Activated CD8-positive, alpha-beta memory T cell treated with anti-CD3 and anti-CD28 coated beads for 48 hours (primary cell): ENCODE measurements at regions not wholly inside any gene's neighbourhood (a gene's known extent, or its start where the extent isn't known, plus 50 kb on each side); places are given as distances from the start of the nearest gene placed in this dataset.

ENCODE experiments used
- DNase-seq, 3 experiments: peaks; one replicate each; pipeline ENCODE4 v3.0.0-alpha.2; 2020; ENCODE audit warnings: low read depth in 2 of 3, low spot score in 2 of 3

- no peak for DNase-seq
Observed at GRCh38 chr11:134542401-134543165, 130.5 kb upstream of the B3GAT1 start.

GRCh38 chr11:134541951-134542350 is 129.9 kb upstream of the B3GAT1 start:
- no peak for DNase-seq

- DNase-seq: no peak
Observed at GRCh38 chr11:134541355-134541754, 129.3 kb upstream of the B3GAT1 start.

GRCh38 chr11:134539285-134539684 is 127.2 kb upstream of the B3GAT1 start:
- no peak for DNase-seq

- no peak for DNase-seq
Observed at GRCh38 chr11:134538742-134539141, 126.7 kb upstream of the B3GAT1 start.

- no peak for DNase-seq
Observed at GRCh38 chr11:134537941-134538340, 125.9 kb upstream of the B3GAT1 start.

- no peak for DNase-seq
Observed at GRCh38 chr11:134537296-134537695, 125.3 kb upstream of the B3GAT1 start.

- no peak for DNase-seq
Observed at GRCh38 chr11:134536677-134537076, 124.6 kb upstream of the B3GAT1 start.

GRCh38 chr11:134536219-134536618 is 124.2 kb upstream of the B3GAT1 start:
- no peak for DNase-seq

- DNase-seq: no peak
Observed at GRCh38 chr11:134535029-134536025, 123.3 kb upstream of the B3GAT1 start.

- DNase-seq: no peak
Observed at GRCh38 chr11:134533511-134533910, 121.5 kb upstream of the B3GAT1 start.

- no peak for DNase-seq
Observed at GRCh38 chr11:134532921-134533421, 120.9 kb upstream of the B3GAT1 start.

GRCh38 chr11:134532131-134532920 is 120.3 kb upstream of the B3GAT1 start:
- no peak for DNase-seq

GRCh38 chr11:134531327-134532130 is 119.5 kb upstream of the B3GAT1 start:
- DNase-seq: no peak

- DNase-seq: no peak
Observed at GRCh38 chr11:134530636-134531326, 118.7 kb upstream of the B3GAT1 start.

- no peak for DNase-seq
Observed at GRCh38 chr11:134529212-134530096, 117.4 kb upstream of the B3GAT1 start.

- no peak for DNase-seq
Observed at GRCh38 chr11:134528453-134528852, 116.4 kb upstream of the B3GAT1 start.

GRCh38 chr11:134527382-134528243 is 115.6 kb upstream of the B3GAT1 start:
- no peak for DNase-seq
